ENCODE measurements at regions not wholly inside any gene's neighbourhood (a gene's known extent, or its start where the extent isn't known, plus 50 kb on each side); places are given as distances from the start of the nearest gene placed in this dataset.

DNA sequence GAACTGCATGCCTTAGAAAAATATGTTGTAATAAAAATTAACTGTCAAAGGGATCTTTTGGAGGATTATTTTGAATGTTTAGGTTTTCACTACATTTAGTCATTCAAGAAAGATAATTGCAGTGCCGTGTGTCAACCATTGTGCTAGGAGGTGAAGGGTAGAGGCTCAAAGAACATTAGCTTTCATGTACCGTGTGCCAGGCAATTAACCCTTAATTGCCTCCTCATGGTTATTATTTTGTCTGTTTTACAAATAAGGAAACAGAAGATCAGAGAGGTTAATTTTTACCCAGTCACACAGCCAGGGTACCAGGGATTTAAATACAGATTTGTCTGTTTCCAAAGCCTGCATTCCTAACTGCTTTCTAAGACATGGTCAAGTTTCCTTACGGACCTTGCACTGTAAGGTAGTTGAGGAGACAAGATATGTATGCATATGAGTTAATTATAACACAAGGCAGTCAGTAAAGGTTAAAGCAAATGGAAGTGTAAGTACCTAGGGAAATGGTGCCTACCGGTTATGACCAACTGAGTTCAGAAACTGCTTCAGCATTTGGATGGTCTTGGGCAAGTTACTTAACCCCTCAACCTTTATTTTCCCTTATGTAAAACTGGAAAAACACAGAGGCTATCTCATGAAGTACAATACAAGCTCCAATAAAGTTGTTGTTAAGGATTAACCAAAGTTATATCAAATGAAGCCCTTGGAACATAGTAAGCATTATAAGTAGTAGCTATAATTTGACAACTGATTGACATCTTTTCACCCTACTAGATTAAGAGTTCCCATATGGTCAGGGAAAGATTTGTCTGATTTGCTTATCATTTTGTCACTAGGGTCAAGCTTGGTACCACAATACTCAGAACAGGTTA, 434.9 kb downstream of the MBD2 start:
- DNase-seq, result no peak
- H2BK20ac ChIP-seq (ENCODE audit: low read depth, low read length, poor library complexity, severe bottlenecking), result no peak overlapping the region
- Mint-ChIP-seq H3K27me3 (ENCODE audit: low read depth) (no peaks in the 10 kb centered on the region), H3K36me3 (ENCODE audit: insufficient read depth in 1 of 3, low read depth in 3 of 3) (no peaks in the 10 kb centered on the region), H3K4me3 (no peak overlapping the region), H3K4me1 (no peaks in the 10 kb centered on the region), H3K9me3 (no peaks in the 10 kb centered on the region), H3K27ac (no peak overlapping the region)
- H2AFZ ChIP-seq (ENCODE audit: low read length), result no peak overlapping the region
- H3K79me1 ChIP-seq (ENCODE audit: insufficient read depth, low read depth, low read length, poor library complexity, severe bottlenecking), result no peaks in the 10 kb centered on the region
- TF ChIP-seq, protein P1, sequence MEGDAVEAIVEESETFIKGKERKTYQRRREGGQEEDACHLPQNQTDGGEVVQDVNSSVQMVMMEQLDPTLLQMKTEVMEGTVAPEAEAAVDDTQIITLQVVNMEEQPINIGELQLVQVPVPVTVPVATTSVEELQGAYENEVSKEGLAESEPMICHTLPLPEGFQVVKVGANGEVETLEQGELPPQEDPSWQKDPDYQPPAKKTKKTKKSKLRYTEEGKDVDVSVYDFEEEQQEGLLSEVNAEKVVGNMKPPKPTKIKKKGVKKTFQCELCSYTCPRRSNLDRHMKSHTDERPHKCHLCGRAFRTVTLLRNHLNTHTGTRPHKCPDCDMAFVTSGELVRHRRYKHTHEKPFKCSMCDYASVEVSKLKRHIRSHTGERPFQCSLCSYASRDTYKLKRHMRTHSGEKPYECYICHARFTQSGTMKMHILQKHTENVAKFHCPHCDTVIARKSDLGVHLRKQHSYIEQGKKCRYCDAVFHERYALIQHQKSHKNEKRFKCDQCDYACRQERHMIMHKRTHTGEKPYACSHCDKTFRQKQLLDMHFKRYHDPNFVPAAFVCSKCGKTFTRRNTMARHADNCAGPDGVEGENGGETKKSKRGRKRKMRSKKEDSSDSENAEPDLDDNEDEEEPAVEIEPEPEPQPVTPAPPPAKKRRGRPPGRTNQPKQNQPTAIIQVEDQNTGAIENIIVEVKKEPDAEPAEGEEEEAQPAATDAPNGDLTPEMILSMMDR (conservative IDR thresholded peaks at IDR 0.05), result no peak
- H3K9ac ChIP-seq (ENCODE audit: extremely low read depth, insufficient read length, low read length), result no peak overlapping the region
- no peak overlapping the region for H3K4ac ChIP-seq (ENCODE audit: low read depth, low read length)
- H3K27me3 ChIP-seq (ENCODE audit: insufficient read depth, low read length), result no peaks in the 10 kb centered on the region
- H4K8ac ChIP-seq (replicated peaks; ENCODE audit: insufficient read length, low read depth, low read length), result no peak overlapping the region
- H4K20me1 ChIP-seq (ENCODE audit: control insufficient read depth, insufficient read depth, insufficient read length), result no peaks in the 10 kb centered on the region
- H3K18ac ChIP-seq (ENCODE audit: insufficient read length, low read depth, low read length), result no peak overlapping the region
- no peaks in the 10 kb centered on the region for H3K79me2 ChIP-seq (ENCODE audit: insufficient read depth, low read length)
- H2BK5ac ChIP-seq (ENCODE audit: insufficient read length, low read length), result no peak overlapping the region
- H2BK15ac ChIP-seq (ENCODE audit: low read depth, low read length), result no peak overlapping the region
- no CpG with 5 or more reads among the region's 4 CpGs for WGBS (ENCODE audit: extremely low coverage, insufficient read length, low lambda C conversion rate)
- no peak overlapping the region for H4K91ac ChIP-seq (ENCODE audit: insufficient read length, low read depth, low read length)
- H3K4me1 ChIP-seq (ENCODE audit: insufficient read depth, low read length), result no peaks in the 10 kb centered on the region
- no peak overlapping the region for H3T11ph ChIP-seq (ENCODE audit: low read length)
- no peak overlapping the region for H2AK5ac ChIP-seq (ENCODE audit: insufficient read length, low read length)
- H3K4me2 ChIP-seq (ENCODE audit: insufficient read depth, insufficient read length, low read length), result no peak overlapping the region
- H3K23me2 ChIP-seq (ENCODE audit: insufficient read length, low read depth, low read length, poor library complexity, severe bottlenecking), result no peaks in the 10 kb centered on the region
- no peak overlapping the region for H2BK120ac ChIP-seq (ENCODE audit: low read depth, low read length, poor library complexity, severe bottlenecking)
- no peaks in the 10 kb centered on the region for H3K9me3 ChIP-seq (ENCODE audit: control insufficient read depth, low read depth, low read length)
- H2BK12ac ChIP-seq (ENCODE audit: insufficient read length, low read depth, low read length), result no peak overlapping the region
- H3K56ac ChIP-seq (ENCODE audit: insufficient read length, low read depth, low read length), result no peak overlapping the region
- H3K23ac ChIP-seq (ENCODE audit: insufficient read length, low read depth, low read length), result no peak overlapping the region
- no peak overlapping the region for H3K27ac ChIP-seq (ENCODE audit: insufficient read length, low read depth, low read length)
- H4K5ac ChIP-seq (ENCODE audit: insufficient read length, low read depth, low read length), result no peak overlapping the region
- H3K14ac ChIP-seq (ENCODE audit: insufficient read depth, low read length), result no peak overlapping the region

All from H9 (cell line).